ENCODE measurements at regions not wholly inside any gene's neighbourhood (a gene's known extent, or its start where the extent isn't known, plus 50 kb on each side); places are given as distances from the start of the nearest gene placed in this dataset.
"Not testable (repeated sequence)": the region's sequence is repeated elsewhere in the genome, so short reads cannot be mapped to it uniquely, and the experiment has no call there.

DNA sequence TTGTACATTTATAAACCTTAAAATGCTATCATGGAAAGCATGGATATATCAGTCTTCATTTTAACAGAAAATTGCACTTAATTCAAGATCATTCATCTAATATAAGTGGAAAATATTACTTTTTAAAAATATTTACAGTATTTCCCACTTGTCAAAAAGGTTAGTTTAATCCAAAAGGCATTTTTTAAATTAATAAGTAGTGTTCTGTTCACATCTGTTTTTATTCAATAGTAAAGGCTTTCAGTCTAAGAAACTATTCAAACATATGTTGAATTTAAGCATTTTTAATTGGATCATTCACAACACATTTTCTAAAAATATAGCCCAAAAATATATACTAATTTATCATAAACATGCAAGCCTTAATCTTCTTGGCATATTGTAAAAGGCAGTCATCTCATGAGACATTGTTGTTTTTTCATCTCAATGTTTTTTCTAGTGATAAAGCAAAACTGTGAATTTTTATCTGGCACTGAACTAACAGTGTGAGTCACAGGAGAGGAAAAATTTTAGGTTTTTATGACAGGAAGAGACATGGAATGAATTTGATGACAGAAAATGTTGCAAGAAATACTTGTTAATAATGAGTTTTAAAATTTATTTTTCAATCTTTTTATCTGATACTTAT, 1642.5 kb upstream of the TMEFF2 start:
- Histone ChIP-seq H3K4me3 (ENCODE audit: low read length, poor library complexity, severe bottlenecking) (no peak overlapping the region), H3K9me2 (replicated peaks; ENCODE audit: low read depth, low read length) (no peaks in the 10 kb centered on the region), H3K36me3 (ENCODE audit: insufficient read depth, low read length) (no peaks in the 10 kb centered on the region), H3K4me2 (ENCODE audit: low read depth, low read length, poor library complexity, severe bottlenecking) (no peak overlapping the region), H3K27me3 (ENCODE audit: insufficient read depth, low read length, poor library complexity, severe bottlenecking) (no peaks in the 10 kb centered on the region), H2AFZ (ENCODE audit: low read length) (no peak overlapping the region), H3K9ac (ENCODE audit: low read depth, low read length, poor library complexity, severe bottlenecking) (no peak overlapping the region), H3F3A (ENCODE audit: low read depth) (no peaks in the 10 kb centered on the region), H4K20me1 (ENCODE audit: insufficient read depth, low read length, poor library complexity, severe bottlenecking) (no peaks in the 10 kb centered on the region), H3K4me1 (ENCODE audit: insufficient read depth, low read length, poor library complexity, severe bottlenecking) (no peaks in the 10 kb centered on the region), H3K9me3 (ENCODE audit: insufficient read depth, low read depth, low read length) (no peaks in the 10 kb centered on the region), H3K79me2 (ENCODE audit: insufficient read depth, low read length) (no peaks in the 10 kb centered on the region)
- TF ChIP-seq, protein P1, sequence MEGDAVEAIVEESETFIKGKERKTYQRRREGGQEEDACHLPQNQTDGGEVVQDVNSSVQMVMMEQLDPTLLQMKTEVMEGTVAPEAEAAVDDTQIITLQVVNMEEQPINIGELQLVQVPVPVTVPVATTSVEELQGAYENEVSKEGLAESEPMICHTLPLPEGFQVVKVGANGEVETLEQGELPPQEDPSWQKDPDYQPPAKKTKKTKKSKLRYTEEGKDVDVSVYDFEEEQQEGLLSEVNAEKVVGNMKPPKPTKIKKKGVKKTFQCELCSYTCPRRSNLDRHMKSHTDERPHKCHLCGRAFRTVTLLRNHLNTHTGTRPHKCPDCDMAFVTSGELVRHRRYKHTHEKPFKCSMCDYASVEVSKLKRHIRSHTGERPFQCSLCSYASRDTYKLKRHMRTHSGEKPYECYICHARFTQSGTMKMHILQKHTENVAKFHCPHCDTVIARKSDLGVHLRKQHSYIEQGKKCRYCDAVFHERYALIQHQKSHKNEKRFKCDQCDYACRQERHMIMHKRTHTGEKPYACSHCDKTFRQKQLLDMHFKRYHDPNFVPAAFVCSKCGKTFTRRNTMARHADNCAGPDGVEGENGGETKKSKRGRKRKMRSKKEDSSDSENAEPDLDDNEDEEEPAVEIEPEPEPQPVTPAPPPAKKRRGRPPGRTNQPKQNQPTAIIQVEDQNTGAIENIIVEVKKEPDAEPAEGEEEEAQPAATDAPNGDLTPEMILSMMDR (conservative IDR thresholded peaks at IDR 0.05; ENCODE audit: low read length), result no peak
- TF ChIP-seq EZH2phosphoT487 (IDR thresholded peaks at IDR 0.05; ENCODE audit: borderline replicate concordance), result no peak

DNA sequence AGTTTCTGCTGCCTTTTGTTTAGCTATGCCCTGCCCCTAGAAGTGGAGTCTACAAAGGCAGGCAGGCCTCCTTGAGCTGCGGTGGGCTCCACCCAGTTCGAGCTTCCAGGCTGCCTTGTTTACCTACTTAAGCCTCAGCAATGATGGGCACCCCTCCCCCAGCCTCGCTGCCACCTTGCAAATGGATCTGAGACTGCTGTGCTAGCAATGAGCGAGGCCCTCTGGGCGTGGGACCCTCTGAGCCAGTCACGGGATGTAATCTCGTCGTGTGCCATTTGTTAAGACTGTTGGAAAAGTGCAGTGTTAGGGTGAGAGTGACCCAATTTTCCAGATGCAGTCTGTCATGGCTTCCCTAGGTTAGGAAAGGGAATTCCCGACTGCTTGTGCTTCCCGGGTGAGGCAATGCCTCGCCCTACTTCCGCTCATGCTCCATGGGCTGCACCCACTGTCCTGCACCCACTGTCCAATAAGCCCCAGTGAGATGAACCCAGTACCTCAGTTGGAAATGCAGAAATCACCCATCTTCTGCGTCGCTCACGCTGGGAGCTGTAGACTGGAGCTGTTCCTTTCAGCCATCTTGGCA, 1641.8 kb upstream of the TMEFF2 start:
- H3K9me2 ChIP-seq (replicated peaks; ENCODE audit: low read depth, low read length); H3K4me1 ChIP-seq (ENCODE audit: insufficient read depth, low read length, poor library complexity, severe bottlenecking); H3K27me3 ChIP-seq (ENCODE audit: insufficient read depth, low read length, poor library complexity, severe bottlenecking); H3K9ac ChIP-seq (ENCODE audit: low read depth, low read length, poor library complexity, severe bottlenecking); H3K9me3 ChIP-seq (ENCODE audit: insufficient read depth, low read depth, low read length); H4K20me1 ChIP-seq (ENCODE audit: insufficient read depth, low read length, poor library complexity, severe bottlenecking); H3K4me3 ChIP-seq (ENCODE audit: low read length, poor library complexity, severe bottlenecking); H3K36me3 ChIP-seq (ENCODE audit: insufficient read depth, low read length); H3F3A ChIP-seq (ENCODE audit: low read depth); H3K79me2 ChIP-seq (ENCODE audit: insufficient read depth, low read length); H3K4me2 ChIP-seq (ENCODE audit: low read depth, low read length, poor library complexity, severe bottlenecking); H2AFZ ChIP-seq (ENCODE audit: low read length): not testable (repeated sequence)

DNA sequence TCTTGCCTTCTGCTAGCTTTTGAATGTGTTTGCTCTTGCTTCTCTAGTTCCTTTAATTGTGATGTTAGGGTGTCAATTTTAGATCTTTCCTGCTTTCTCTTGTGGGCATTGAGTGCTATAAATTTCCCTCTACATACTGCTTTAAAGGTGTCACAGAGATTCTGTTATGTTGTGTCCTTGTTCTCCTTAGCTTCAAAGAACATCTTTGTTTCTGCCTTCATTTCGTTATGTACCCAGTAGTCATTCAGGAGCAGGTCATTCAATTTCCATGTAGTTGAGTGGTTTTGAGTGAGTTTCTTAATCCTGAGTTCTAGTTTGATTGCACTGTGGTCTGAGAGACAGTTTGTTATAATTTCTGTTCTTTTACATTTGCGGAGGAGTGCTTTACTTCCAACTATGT, 1639.2 kb upstream of the TMEFF2 start:
- H3K27me3 ChIP-seq (ENCODE audit: insufficient read depth, low read length, poor library complexity, severe bottlenecking); H3K9ac ChIP-seq (ENCODE audit: low read depth, low read length, poor library complexity, severe bottlenecking); H3K4me2 ChIP-seq (ENCODE audit: low read depth, low read length, poor library complexity, severe bottlenecking); H3K79me2 ChIP-seq (ENCODE audit: insufficient read depth, low read length); H3K4me3 ChIP-seq (ENCODE audit: low read length, poor library complexity, severe bottlenecking); H3F3A ChIP-seq (ENCODE audit: low read depth); H3K9me2 ChIP-seq (replicated peaks; ENCODE audit: low read depth, low read length); H2AFZ ChIP-seq (ENCODE audit: low read length); H4K20me1 ChIP-seq (ENCODE audit: insufficient read depth, low read length, poor library complexity, severe bottlenecking); H3K36me3 ChIP-seq (ENCODE audit: insufficient read depth, low read length); H3K4me1 ChIP-seq (ENCODE audit: insufficient read depth, low read length, poor library complexity, severe bottlenecking); H3K9me3 ChIP-seq (ENCODE audit: insufficient read depth, low read depth, low read length): not testable (repeated sequence)

DNA sequence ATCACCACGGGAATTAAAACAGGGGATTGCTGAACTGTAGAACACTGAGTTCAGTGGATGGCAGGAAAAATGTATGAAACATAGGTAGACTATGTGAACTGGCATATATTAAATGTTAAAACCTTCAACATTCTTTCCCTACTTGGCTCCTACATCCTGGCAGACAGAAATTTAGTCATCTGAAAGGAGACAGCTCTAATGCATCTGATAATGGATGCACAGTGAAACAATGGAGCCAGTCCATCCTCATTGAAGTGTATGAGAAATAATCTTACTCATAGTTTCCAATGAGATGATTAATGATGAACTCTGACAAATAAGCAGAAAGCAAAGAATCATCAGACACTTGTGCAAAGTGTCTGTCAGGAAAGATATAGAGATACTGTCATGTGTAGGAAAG, 1629.7 kb upstream of the TMEFF2 start:
- Histone ChIP-seq H3K9me2 (replicated peaks; ENCODE audit: low read depth, low read length) (no peaks in the 10 kb centered on the region), H3K27me3 (ENCODE audit: insufficient read depth, low read length, poor library complexity, severe bottlenecking) (no peaks in the 10 kb centered on the region), H3K4me1 (ENCODE audit: insufficient read depth, low read length, poor library complexity, severe bottlenecking) (no peaks in the 10 kb centered on the region), H4K20me1 (ENCODE audit: insufficient read depth, low read length, poor library complexity, severe bottlenecking) (no peaks in the 10 kb centered on the region), H3K4me3 (ENCODE audit: low read length, poor library complexity, severe bottlenecking) (no peak overlapping the region), H3K4me2 (ENCODE audit: low read depth, low read length, poor library complexity, severe bottlenecking) (no peak overlapping the region), H3F3A (ENCODE audit: low read depth) (no peaks in the 10 kb centered on the region), H3K79me2 (ENCODE audit: insufficient read depth, low read length) (no peaks in the 10 kb centered on the region), H3K9me3 (ENCODE audit: insufficient read depth, low read depth, low read length) (no peaks in the 10 kb centered on the region), H3K9ac (ENCODE audit: low read depth, low read length, poor library complexity, severe bottlenecking) (no peak overlapping the region), H3K36me3 (ENCODE audit: insufficient read depth, low read length) (no peaks in the 10 kb centered on the region), H2AFZ (ENCODE audit: low read length) (no peak overlapping the region)
- TF ChIP-seq, protein P1 (conservative IDR thresholded peaks at IDR 0.05; ENCODE audit: low read length), result no peak
- TF ChIP-seq EZH2phosphoT487 (IDR thresholded peaks at IDR 0.05; ENCODE audit: borderline replicate concordance), result no peak
